Prostate gland (tissue), 2 donors: ENCODE measurements at regions not wholly inside any gene's neighbourhood (a gene's known extent, or its start where the extent isn't known, plus 50 kb on each side); places are given as distances from the start of the nearest gene placed in this dataset.

Experiments
- POLR2A ChIP-seq: fragments of 450-650 bp; IDR thresholded peaks from one replicate; pipeline ENCODE4 v1.6.1; 2016; ENCODE audit warnings: antibody characterized with exemption, mild to moderate bottlenecking
- TF ChIP-seq, protein P1 (sequence below), 4 experiments: fragments of 200-600 bp in 2 of 4; fragments of 450-650 bp in 2 of 4; sonication (generic) in 2 of 4; IDR thresholded peaks; 1 replicate in 3 of 4; 2 replicates in 1 of 4; pipeline ENCODE4 v1.5.1; 2016 to 2019; ENCODE audit warnings: antibody characterized with exemption in 4 of 4, mild to moderate bottlenecking in 2 of 4, moderate library complexity in 2 of 4

DNA sequence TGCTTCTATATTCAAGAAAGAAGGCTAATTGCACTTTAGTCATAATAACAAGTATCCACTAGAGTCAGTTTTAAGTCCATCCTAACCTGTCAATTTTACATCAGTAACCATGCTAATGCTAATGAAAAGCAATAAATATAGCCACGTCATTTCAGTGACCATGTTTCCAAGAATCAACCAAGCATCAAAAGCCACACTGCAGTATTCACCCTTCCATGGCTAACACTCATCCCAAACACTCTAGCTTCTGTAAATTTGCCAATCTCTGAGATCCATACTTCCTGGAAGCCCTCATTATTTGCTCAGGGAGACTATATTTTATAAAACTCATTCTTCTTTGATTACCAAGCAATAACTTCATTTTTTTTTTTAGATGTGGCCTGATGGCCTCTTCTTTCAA lies 712.0 kb downstream of the CETN3 start:
- TF ChIP-seq, protein P1, sequence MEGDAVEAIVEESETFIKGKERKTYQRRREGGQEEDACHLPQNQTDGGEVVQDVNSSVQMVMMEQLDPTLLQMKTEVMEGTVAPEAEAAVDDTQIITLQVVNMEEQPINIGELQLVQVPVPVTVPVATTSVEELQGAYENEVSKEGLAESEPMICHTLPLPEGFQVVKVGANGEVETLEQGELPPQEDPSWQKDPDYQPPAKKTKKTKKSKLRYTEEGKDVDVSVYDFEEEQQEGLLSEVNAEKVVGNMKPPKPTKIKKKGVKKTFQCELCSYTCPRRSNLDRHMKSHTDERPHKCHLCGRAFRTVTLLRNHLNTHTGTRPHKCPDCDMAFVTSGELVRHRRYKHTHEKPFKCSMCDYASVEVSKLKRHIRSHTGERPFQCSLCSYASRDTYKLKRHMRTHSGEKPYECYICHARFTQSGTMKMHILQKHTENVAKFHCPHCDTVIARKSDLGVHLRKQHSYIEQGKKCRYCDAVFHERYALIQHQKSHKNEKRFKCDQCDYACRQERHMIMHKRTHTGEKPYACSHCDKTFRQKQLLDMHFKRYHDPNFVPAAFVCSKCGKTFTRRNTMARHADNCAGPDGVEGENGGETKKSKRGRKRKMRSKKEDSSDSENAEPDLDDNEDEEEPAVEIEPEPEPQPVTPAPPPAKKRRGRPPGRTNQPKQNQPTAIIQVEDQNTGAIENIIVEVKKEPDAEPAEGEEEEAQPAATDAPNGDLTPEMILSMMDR (IDR thresholded peaks at IDR 0.05): no peak
- TF ChIP-seq POLR2A: no peak
